ENCODE measurements at regions not wholly inside any gene's neighbourhood (a gene's known extent, or its start where the extent isn't known, plus 50 kb on each side); places are given as distances from the start of the nearest gene placed in this dataset.
"Not testable (repeated sequence)": the region's sequence is repeated elsewhere in the genome, so short reads cannot be mapped to it uniquely, and the experiment has no call there.

GRCh38 chr4:173111031-173111430 is 57.6 kb upstream of the GALNT7 start:
- Histone ChIP-seq H3K23ac (ENCODE audit: low read depth, low read length) (no peak overlapping the region), H3K4ac (ENCODE audit: low read depth, low read length) (no peak overlapping the region), H3K4me3 (ENCODE audit: insufficient read depth, low read depth, low read length) (no peak overlapping the region), H2AK9ac (replicated peaks; ENCODE audit: low read depth, low read length, poor library complexity) (no peak overlapping the region), H3K27ac (ENCODE audit: insufficient read depth, low read length) (no peak overlapping the region), H3K56ac (ENCODE audit: extremely low read depth, insufficient read depth, low read length) (no peak overlapping the region), H3K14ac (replicated peaks; ENCODE audit: low read depth, low read length) (no peak overlapping the region), H3K4me2 (ENCODE audit: low read depth, low read length) (no peak overlapping the region), H2BK120ac (ENCODE audit: low read depth, low read length) (no peak overlapping the region), H3K79me1 (ENCODE audit: low read depth in 1 of 2, low read length in 2 of 2) (no peaks in the 10 kb centered on the region), H3K9me3 (ENCODE audit: control insufficient read depth, insufficient read depth, low read length) (no peaks in the 10 kb centered on the region), H3K4me1 (ENCODE audit: control insufficient read depth, insufficient read depth, low read length) (no peaks in the 10 kb centered on the region), H2AK5ac (ENCODE audit: low read depth, low read length) (no peak overlapping the region), H4K8ac (ENCODE audit: low read depth in 2 of 2, low read length in 2 of 2) (no peak overlapping the region), H2BK20ac (ENCODE audit: low read depth, low read length) (no peak overlapping the region), H3K27me3 (ENCODE audit: control insufficient read depth, insufficient read depth, low read length) (no peaks in the 10 kb centered on the region; the same call in 1 of the 2 replicates), H4K5ac (ENCODE audit: low read depth, low read length) (no peak overlapping the region), H3K18ac (ENCODE audit: low read depth, low read length) (no peak overlapping the region), H2BK5ac (ENCODE audit: low read depth, low read length, poor library complexity, severe bottlenecking) (no peak overlapping the region), H3K9me1 (ENCODE audit: insufficient read depth, low read length) (no peaks in the 10 kb centered on the region), H3K9ac (ENCODE audit: low read depth, low read length) (no peak overlapping the region), H4K91ac (ENCODE audit: insufficient read depth, low read depth, low read length) (no peak overlapping the region), H2AFZ (replicated peaks; ENCODE audit: low read length, poor library complexity) (no peak overlapping the region), H3K36me3 (ENCODE audit: control insufficient read depth, insufficient read depth, low read length) (no peaks in the 10 kb centered on the region), H4K20me1 (ENCODE audit: insufficient read depth, low read length) (no peaks in the 10 kb centered on the region), H2BK15ac (ENCODE audit: low read depth, low read length) (no peak overlapping the region)
- in situ Hi-C loops (cut with MboI; ENCODE audit: low sequenced_read_pairs), result no loop called here
- no peak for TF ChIP-seq MAFK (IDR thresholded peaks at IDR 0.05; ENCODE audit: low read depth, low read length)
- TF ChIP-seq RFX5 (IDR thresholded peaks at IDR 0.05; ENCODE audit: low read depth, low read length), result no peak
- no peak for TF ChIP-seq CEBPB (IDR thresholded peaks at IDR 0.05; ENCODE audit: low read depth, low read length)
- TF ChIP-seq NFE2L2 (IDR thresholded peaks at IDR 0.05; ENCODE audit: low read depth, low read length), result no peak
- no peak for TF ChIP-seq BHLHE40 (IDR thresholded peaks at IDR 0.05; ENCODE audit: low read depth, low read length)
- TF ChIP-seq CTCF (conservative IDR thresholded peaks at IDR 0.05; ENCODE audit: low read depth, low read length), result no peak
- TF ChIP-seq RCOR1 (IDR thresholded peaks at IDR 0.05; ENCODE audit: insufficient replicate concordance, low read length), result no peak
- no peak for TF ChIP-seq CHD1 (IDR thresholded peaks at IDR 0.05; ENCODE audit: low read depth, low read length)
- no TSS peak for BruUV-seq (replicated peaks)
- intact Hi-C loops (cut with micrococcal nuclease), result no loop called here
- DNase-seq, result no peak
- ATAC-seq (ENCODE audit: low read depth), result no peak
- dilution Hi-C loops (cut with HindIII; ENCODE audit: low sequenced_read_pairs, unreplicated experiment), result no loop called here
- CTCF ChIA-PET, result interaction anchor here (1.3 kb wide), 1 partner anchor 191 kb away, joined by 3 read pairs; no protein-coding TSS in a partner anchor
- POLR2A ChIA-PET (ENCODE audit: unreplicated experiment), result no interaction called here

GRCh38 chr4:173117430-173117829 is 51.2 kb upstream of the GALNT7 start:
- H2BK15ac ChIP-seq (ENCODE audit: low read depth, low read length); ATAC-seq (ENCODE audit: low read depth); H3K4me3 ChIP-seq (ENCODE audit: insufficient read depth, low read depth, low read length); intact Hi-C loops (cut with micrococcal nuclease); H3K56ac ChIP-seq (ENCODE audit: extremely low read depth, insufficient read depth, low read length); dilution Hi-C loops (cut with HindIII; ENCODE audit: low sequenced_read_pairs, unreplicated experiment); H4K8ac ChIP-seq (ENCODE audit: low read depth in 2 of 2, low read length in 2 of 2); H3K9ac ChIP-seq (ENCODE audit: low read depth, low read length); POLR2A ChIA-PET (ENCODE audit: unreplicated experiment); H3K4me2 ChIP-seq (ENCODE audit: low read depth, low read length); CTCF ChIA-PET; H3K27me3 ChIP-seq (ENCODE audit: control insufficient read depth, insufficient read depth, low read length); H3K27ac ChIP-seq (ENCODE audit: insufficient read depth, low read length); H4K5ac ChIP-seq (ENCODE audit: low read depth, low read length); H3K9me1 ChIP-seq (ENCODE audit: insufficient read depth, low read length); H3K36me3 ChIP-seq (ENCODE audit: control insufficient read depth, insufficient read depth, low read length); H3K79me1 ChIP-seq (ENCODE audit: low read depth in 1 of 2, low read length in 2 of 2); H2BK20ac ChIP-seq (ENCODE audit: low read depth, low read length); BruUV-seq (replicated peaks); H2AK5ac ChIP-seq (ENCODE audit: low read depth, low read length); H2AFZ ChIP-seq (replicated peaks; ENCODE audit: low read length, poor library complexity); H4K20me1 ChIP-seq (ENCODE audit: insufficient read depth, low read length); DNase-seq; H3K9me3 ChIP-seq (ENCODE audit: control insufficient read depth, insufficient read depth, low read length); H4K91ac ChIP-seq (ENCODE audit: insufficient read depth, low read depth, low read length); H3K4me1 ChIP-seq (ENCODE audit: control insufficient read depth, insufficient read depth, low read length); H2AK9ac ChIP-seq (replicated peaks; ENCODE audit: low read depth, low read length, poor library complexity); H2BK5ac ChIP-seq (ENCODE audit: low read depth, low read length, poor library complexity, severe bottlenecking); in situ Hi-C loops (cut with MboI; ENCODE audit: low sequenced_read_pairs); H3K23ac ChIP-seq (ENCODE audit: low read depth, low read length); H2BK120ac ChIP-seq (ENCODE audit: low read depth, low read length); H3K14ac ChIP-seq (replicated peaks; ENCODE audit: low read depth, low read length); H3K18ac ChIP-seq (ENCODE audit: low read depth, low read length); H3K4ac ChIP-seq (ENCODE audit: low read depth, low read length): not testable (repeated sequence)
- no CpG with 5 or more reads among the region's 3 CpGs for WGBS, 2 experiments (ENCODE audit: extremely low coverage in 2 of 2, insufficient read length in 1 of 2)

All from IMR-90 (cell line).